ENCODE measurements at regions not wholly inside any gene's neighbourhood (a gene's known extent, or its start where the extent isn't known, plus 50 kb on each side); places are given as distances from the start of the nearest gene placed in this dataset.
"Not testable (repeated sequence)": the region's sequence is repeated elsewhere in the genome, so short reads cannot be mapped to it uniquely, and the experiment has no call there.

DNA sequence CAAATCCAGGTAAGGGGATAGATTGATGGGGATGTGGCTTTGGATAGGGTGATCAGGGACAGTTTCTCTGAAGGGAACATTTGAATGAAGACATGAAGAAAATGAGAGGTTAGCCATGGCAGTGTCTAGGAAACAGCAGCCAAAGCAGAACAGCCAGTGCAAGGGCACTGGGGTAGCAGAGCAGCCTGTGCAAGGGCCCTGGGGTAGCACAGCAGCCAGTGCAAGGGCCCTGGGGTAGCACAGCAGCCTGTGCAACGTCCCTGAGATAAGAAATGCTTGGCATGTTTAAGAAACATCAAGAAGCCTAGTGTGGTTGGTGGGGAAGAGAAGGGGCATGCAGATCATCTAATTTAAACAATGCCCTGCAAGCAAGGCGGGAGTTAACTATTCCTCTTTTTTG, 128.5 kb downstream of the IRX5 start:
- Histone ChIP-seq H3K36me3 (no peaks in the 10 kb centered on the region), H3K9me3 (peaks cover 0 to 20% (median 0%) of the 10 kb centered on the region in 4 donors), H3K4me1 (peaks cover 0 to 8% (median 0%) of the 10 kb centered on the region in 4 donors), H3K27ac (no peak overlapping the region), H3K4me3 (no peak overlapping the region), H3K27me3 (peaks cover 0 to 32% of the 10 kb centered on the region in 2 donors)
- no peak for DNase-seq (ENCODE audit: low spot score in 2 of 2)
- no peak for TF ChIP-seq CTCF (IDR thresholded peaks at IDR 0.05)
- no peak for TF ChIP-seq POLR2A (IDR thresholded peaks at IDR 0.05)
- TF ChIP-seq EP300 (IDR thresholded peaks at IDR 0.05) = no peak
- 49% methylated on average over 2 of the region's 2 CpGs for WGBS, 2 donors

- Histone ChIP-seq H3K36me3 (no peaks in the 10 kb centered on the region), H3K27me3 (peaks cover 0 to 22% of the 10 kb centered on the region in 2 donors), H3K4me1 (peaks cover 0 to 8% (median 0%) of the 10 kb centered on the region in 4 donors), H3K4me3 (no peak overlapping the region), H3K27ac (no peak overlapping the region), H3K9me3 (peaks cover 0 to 3% (median 0%) of the 10 kb centered on the region in 4 donors)
- WGBS, 2 donors = 70 to 88% methylated on average over 1 of the region's 1 CpG
- TF ChIP-seq CTCF (IDR thresholded peaks at IDR 0.05) = no peak
- TF ChIP-seq POLR2A (IDR thresholded peaks at IDR 0.05) = no peak
- no peak for TF ChIP-seq EP300 (IDR thresholded peaks at IDR 0.05)
- no peak for DNase-seq (ENCODE audit: low spot score in 2 of 2)
These were observed 130.5 kb downstream of the IRX5 start for GRCh38 chr16:55061126-55061525.

GRCh38 chr16:55062442-55062841, 131.8 kb downstream of the IRX5 start:
- Histone ChIP-seq H3K27me3 (peaks cover 0 to 8% of the 10 kb centered on the region in 2 donors), H3K4me1 (no peaks in the 10 kb centered on the region), H3K36me3 (no peaks in the 10 kb centered on the region), H3K9me3 (peaks cover 0 to 3% (median 0%) of the 10 kb centered on the region in 4 donors), H3K4me3 (no peak overlapping the region), H3K27ac (no peak overlapping the region)
- DNase-seq (ENCODE audit: low spot score in 2 of 2) = no peak
- 87 to 89% methylated on average over 2 of the region's 2 CpGs for WGBS, 2 donors
- TF ChIP-seq EP300 (IDR thresholded peaks at IDR 0.05) = no peak
- TF ChIP-seq CTCF (IDR thresholded peaks at IDR 0.05) = no peak
- TF ChIP-seq POLR2A (IDR thresholded peaks at IDR 0.05) = no peak

DNA sequence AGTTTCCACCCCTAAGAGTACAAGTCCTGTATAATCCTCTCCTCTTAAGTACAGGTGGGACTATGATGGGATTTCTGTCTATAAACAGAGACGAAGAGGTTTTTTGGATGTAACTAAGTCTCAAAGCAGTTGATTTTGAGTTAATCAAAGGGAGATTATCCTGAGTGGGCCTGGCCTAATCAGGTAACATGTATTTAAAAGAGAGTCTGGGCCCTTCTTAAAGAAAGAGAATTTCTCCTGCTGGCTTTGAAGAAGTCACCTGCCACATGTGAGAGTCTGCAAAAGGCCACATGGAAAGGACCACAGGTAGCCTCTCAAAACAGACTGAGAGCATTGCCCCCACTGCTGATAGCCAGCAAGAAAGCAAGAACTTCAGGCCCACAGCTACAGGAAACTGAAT, 142.3 kb downstream of the IRX5 start:
- Histone ChIP-seq H3K27ac (no peak overlapping the region), H3K4me1 (no peaks in the 10 kb centered on the region), H3K9me3 (peaks cover 0 to 10% (median 0%) of the 10 kb centered on the region in 4 donors), H3K27me3 (no peaks in the 10 kb centered on the region), H3K36me3 (no peaks in the 10 kb centered on the region), H3K4me3 (no peak overlapping the region)
- DNase-seq (ENCODE audit: low spot score in 2 of 2) = no peak
- TF ChIP-seq CTCF (IDR thresholded peaks at IDR 0.05) (no peak), POLR2A (IDR thresholded peaks at IDR 0.05) (no peak), EP300 (IDR thresholded peaks at IDR 0.05) (no peak)
- WGBS, 2 donors = 97 to 100% methylated on average over 1 of the region's 1 CpG

DNA sequence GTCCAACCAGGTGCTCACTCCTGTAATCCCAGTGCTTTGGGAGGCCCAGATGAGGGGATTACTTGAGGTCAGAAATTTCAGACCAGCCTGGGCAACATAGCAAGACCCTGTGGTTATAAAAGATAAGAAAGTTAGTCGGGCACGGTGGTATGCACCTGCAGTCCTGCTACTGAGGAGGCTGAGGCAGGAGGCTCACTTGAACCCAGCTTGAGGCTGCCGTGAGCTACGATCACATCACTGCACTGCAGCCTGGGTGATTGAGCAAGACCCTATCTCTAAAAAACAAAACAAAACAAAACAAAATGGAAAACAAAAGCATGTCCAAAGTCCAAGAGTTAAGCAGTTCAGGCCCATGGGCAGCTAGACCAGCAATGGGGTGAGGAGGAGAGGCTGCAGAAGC, 143.2 kb downstream of the IRX5 start:
- WGBS, 2 donors = 93 to 95% methylated on average over 4 of the region's 4 CpGs
- Histone ChIP-seq H3K36me3 (no peaks in the 10 kb centered on the region), H3K27me3 (no peaks in the 10 kb centered on the region), H3K4me1 (no peaks in the 10 kb centered on the region), H3K9me3 (peaks cover 0 to 10% (median 0%) of the 10 kb centered on the region in 4 donors), H3K27ac (no peak overlapping the region), H3K4me3 (no peak overlapping the region)
- DNase-seq (ENCODE audit: low spot score in 2 of 2) = no peak
- TF ChIP-seq POLR2A (IDR thresholded peaks at IDR 0.05) (no peak), CTCF (IDR thresholded peaks at IDR 0.05) (no peak), EP300 (IDR thresholded peaks at IDR 0.05) (no peak)

DNA sequence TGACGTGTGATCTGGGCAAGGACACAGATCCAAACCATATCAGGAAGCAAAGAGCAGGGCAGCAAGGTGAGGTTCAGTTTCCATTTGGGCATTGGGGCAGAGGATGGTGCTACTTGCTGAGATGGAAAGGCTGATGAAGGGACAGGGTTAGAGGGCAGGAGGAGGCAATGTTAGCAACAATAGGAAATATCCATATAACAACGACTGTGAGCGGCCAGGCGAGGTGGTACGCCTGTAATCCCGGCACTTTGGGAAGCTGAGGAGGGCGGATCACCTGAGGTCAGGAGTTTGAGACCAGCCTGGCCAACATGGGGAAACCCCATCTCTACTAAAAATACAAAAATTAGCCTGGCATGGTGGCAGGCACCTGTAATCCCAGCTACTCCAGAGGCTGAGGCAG, 144.5 kb downstream of the IRX5 start:
- DNase-seq (ENCODE audit: low spot score in 2 of 2); H3K27me3 ChIP-seq; H3K4me3 ChIP-seq; H3K4me1 ChIP-seq; H3K27ac ChIP-seq; H3K36me3 ChIP-seq: not testable (repeated sequence)
- peaks cover 0 to 10% (median 0%) of the 10 kb centered on the region in 4 donors for H3K9me3 ChIP-seq
- WGBS, 2 donors = 90 to 92% methylated on average over 7 of the region's 7 CpGs

Measured in tibial nerve (tissue), 4 donors.